Progenitor cell of endocrine pancreas (in vitro differentiated cells): ENCODE measurements at regions not wholly inside any gene's neighbourhood (a gene's known extent, or its start where the extent isn't known, plus 50 kb on each side); places are given as distances from the start of the nearest gene placed in this dataset.

Experiments
- DNase-seq: peaks from one replicate; pipeline ENCODE4 v3.0.0; 2021; ENCODE audit warnings: low spot score; ENCODE audit not compliant: unreplicated experiment
- H3K27ac Mint-ChIP-seq: 2 replicates; pipeline ENCODE4 v1.8.0; 2021; ENCODE audit warnings: mild to moderate bottlenecking, moderate library complexity, mixed read lengths
- H3K27me3 Mint-ChIP-seq: 2 replicates; pipeline ENCODE4 v1.8.0; 2021; ENCODE audit warnings: mixed read lengths
- H3K36me3 Mint-ChIP-seq: 2 replicates; pipeline ENCODE4 v1.8.0; 2022; ENCODE audit warnings: mixed read lengths; ENCODE audit not compliant: insufficient read depth
- H3K4me1 Mint-ChIP-seq: 2 replicates; pipeline ENCODE4 v1.8.0; 2021; ENCODE audit warnings: low read depth, mixed read lengths
- H3K4me3 Mint-ChIP-seq: 2 replicates; pipeline ENCODE4 v1.8.0; 2021; ENCODE audit warnings: low read depth, mild to moderate bottlenecking, moderate library complexity, mixed read lengths
- H3K9me3 Mint-ChIP-seq: 2 replicates; pipeline ENCODE4 v1.8.0; 2021; ENCODE audit warnings: low read depth, mixed read lengths
- TF ChIP-seq, protein P1 (sequence below): fragments of 200-600 bp; sonication (generic); IDR thresholded peaks from one replicate; pipeline ENCODE4 v1.5.0; 2021; ENCODE audit warnings: antibody characterized with exemption, mild to moderate bottlenecking; ENCODE audit not compliant: unreplicated experiment

DNA sequence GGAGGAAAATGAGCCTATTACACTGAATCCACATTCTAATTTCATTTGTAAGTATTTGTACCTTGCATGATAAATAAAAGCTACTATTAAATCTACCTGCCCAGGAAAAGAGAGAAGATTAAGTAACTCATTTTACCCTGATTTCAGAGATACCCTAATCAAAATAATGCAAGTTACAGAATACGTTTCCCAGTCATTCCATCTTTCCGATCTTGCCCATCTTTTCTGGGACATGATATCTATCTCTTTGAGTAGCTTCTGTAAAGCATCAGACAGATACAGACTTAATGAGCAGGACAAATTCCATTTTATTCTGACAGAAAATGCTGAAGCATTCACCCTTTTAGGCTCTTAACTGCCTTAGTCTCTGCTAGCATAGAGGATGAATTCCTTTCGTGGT, 56.6 kb downstream of the SPRY2 start:
- no peak for DNase-seq
- TF ChIP-seq, protein P1, sequence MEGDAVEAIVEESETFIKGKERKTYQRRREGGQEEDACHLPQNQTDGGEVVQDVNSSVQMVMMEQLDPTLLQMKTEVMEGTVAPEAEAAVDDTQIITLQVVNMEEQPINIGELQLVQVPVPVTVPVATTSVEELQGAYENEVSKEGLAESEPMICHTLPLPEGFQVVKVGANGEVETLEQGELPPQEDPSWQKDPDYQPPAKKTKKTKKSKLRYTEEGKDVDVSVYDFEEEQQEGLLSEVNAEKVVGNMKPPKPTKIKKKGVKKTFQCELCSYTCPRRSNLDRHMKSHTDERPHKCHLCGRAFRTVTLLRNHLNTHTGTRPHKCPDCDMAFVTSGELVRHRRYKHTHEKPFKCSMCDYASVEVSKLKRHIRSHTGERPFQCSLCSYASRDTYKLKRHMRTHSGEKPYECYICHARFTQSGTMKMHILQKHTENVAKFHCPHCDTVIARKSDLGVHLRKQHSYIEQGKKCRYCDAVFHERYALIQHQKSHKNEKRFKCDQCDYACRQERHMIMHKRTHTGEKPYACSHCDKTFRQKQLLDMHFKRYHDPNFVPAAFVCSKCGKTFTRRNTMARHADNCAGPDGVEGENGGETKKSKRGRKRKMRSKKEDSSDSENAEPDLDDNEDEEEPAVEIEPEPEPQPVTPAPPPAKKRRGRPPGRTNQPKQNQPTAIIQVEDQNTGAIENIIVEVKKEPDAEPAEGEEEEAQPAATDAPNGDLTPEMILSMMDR = no peak
- Mint-ChIP-seq H3K9me3 (peaks cover 14% of the 10 kb centered on the region), H3K4me3 (no peak overlapping the region), H3K27ac (no peak overlapping the region), H3K4me1 (no peaks in the 10 kb centered on the region), H3K36me3 (peaks cover 5% of the 10 kb centered on the region), H3K27me3 (no peaks in the 10 kb centered on the region)

- Mint-ChIP-seq H3K36me3 (peaks cover 8% of the 10 kb centered on the region), H3K4me1 (peaks cover 7% of the 10 kb centered on the region), H3K27ac (no peak overlapping the region), H3K9me3 (peaks cover 8% of the 10 kb centered on the region), H3K4me3 (no peak overlapping the region), H3K27me3 (no peaks in the 10 kb centered on the region)
- TF ChIP-seq, protein P1 = no peak
- no peak for DNase-seq
These were observed 62.2 kb downstream of the SPRY2 start for GRCh38 chr13:80278706-80279105.

DNA sequence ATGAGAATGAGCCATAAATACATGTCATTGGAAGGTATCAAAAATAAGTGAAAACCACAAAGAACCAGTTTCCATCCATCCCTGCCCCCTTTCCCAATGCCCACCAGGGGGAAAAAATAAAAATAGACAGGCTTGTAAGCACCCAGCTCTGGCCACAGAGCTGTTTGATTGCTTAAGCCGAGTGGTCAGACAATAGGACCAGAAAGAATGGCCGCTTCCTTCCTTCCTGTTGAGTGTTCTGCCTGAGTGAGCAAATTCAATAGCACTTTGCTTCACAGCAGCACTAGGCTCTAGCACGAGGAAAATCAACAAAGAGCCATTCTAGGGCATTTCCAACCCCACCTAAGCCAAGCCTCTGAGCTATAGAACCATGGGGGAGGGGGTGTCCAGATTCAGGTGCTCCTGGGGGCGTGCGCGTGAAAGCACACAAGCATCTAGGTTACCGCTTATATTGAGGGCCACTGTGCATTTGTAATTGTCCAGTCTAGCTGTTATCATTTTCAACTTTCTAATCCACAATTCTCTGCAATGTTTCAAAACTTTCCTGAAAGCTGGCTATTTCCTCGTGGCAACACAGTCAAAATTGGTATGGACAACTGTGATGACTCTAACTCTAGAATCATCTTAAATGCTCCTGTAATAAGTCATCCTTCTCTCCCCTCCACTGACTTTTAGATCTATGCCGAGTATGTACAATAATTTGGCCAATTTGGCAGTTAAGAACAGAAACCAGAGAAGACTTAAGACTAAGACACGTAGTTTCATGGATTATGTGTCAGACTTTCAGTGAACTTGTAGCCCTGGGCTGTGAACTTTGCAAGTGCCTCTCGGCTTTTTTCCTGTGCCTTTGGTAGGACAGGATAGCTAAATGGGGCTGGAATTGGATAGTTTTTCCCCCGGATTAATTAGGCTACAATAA, 64.3 kb downstream of the SPRY2 start:
- H3K4me1 Mint-ChIP-seq = peaks cover 7% of the 10 kb centered on the region
- no peak for DNase-seq
- peaks cover 6% of the 10 kb centered on the region for H3K36me3 Mint-ChIP-seq
- no peak overlapping the region for H3K27ac Mint-ChIP-seq
- H3K4me3 Mint-ChIP-seq = no peak overlapping the region
- H3K9me3 Mint-ChIP-seq = peaks cover 8% of the 10 kb centered on the region
- TF ChIP-seq, protein P1 = peak; percentile 14
- no peaks in the 10 kb centered on the region for H3K27me3 Mint-ChIP-seq

- Mint-ChIP-seq H3K4me3 (no peak overlapping the region), H3K4me1 (peaks cover 7% of the 10 kb centered on the region), H3K36me3 (peaks cover 7% of the 10 kb centered on the region), H3K9me3 (peaks cover 11% of the 10 kb centered on the region), H3K27ac (no peak overlapping the region), H3K27me3 (no peaks in the 10 kb centered on the region)
- no peak for DNase-seq
- TF ChIP-seq, protein P1 = no peak
These were observed 66.3 kb downstream of the SPRY2 start for GRCh38 chr13:80274643-80275042.

GRCh38 chr13:80273718-80274117, 67.2 kb downstream of the SPRY2 start:
- TF ChIP-seq, protein P1 = no peak
- no peaks in the 10 kb centered on the region for H3K27me3 Mint-ChIP-seq
- H3K9me3 Mint-ChIP-seq = peaks cover 11% of the 10 kb centered on the region

More at GRCh38 chr13:80273718-80274117, 67.2 kb downstream of the SPRY2 start:
- H3K27ac Mint-ChIP-seq = no peak overlapping the region
- no peak for DNase-seq
- H3K4me3 Mint-ChIP-seq = no peak overlapping the region
- peaks cover 7% of the 10 kb centered on the region for H3K36me3 Mint-ChIP-seq
- peaks cover 7% of the 10 kb centered on the region for H3K4me1 Mint-ChIP-seq
